A673 (cell line): ENCODE measurements at regions not wholly inside any gene's neighbourhood (a gene's known extent, or its start where the extent isn't known, plus 50 kb on each side); places are given as distances from the start of the nearest gene placed in this dataset.

Source experiments
- BruUV-seq: library from RNA; stranded (reverse); fragments of 400-500 nt; replicated peaks from 2 replicates; lab custom pipeline; 2021; lab: Mats Ljungman, UMichigan
- CTCF ChIA-PET: fragments of 300-600 bp; sonication (Branson Sonifier 250); formaldehyde crosslinking; loops from one replicate; lab custom pipeline; 2022; ENCODE audit warnings: antibody characterized with exemption; lab: Charles Lee
- POLR2A ChIA-PET: fragments of 300-600 bp; sonication (Branson Sonifier 250); formaldehyde crosslinking; loops from one replicate; lab custom pipeline; 2022; ENCODE audit warnings: antibody characterized with exemption; ENCODE audit not compliant: low non-redundant PET; lab: Charles Lee
- DNase-seq: peaks from one replicate; pipeline ENCODE4 v3.0.0-alpha.2; 2015; ENCODE audit warnings: low spot score
- H3K27ac ChIP-seq: fragments of 200-600 bp; sonication (generic); 2 replicates; pipeline ENCODE4 v1.5.1; 2016; ENCODE audit warnings: mixed run types, low read depth, mild to moderate bottlenecking, mixed read lengths, antibody characterized with exemption, low read length; ENCODE audit not compliant: poor library complexity, severe bottlenecking
- H3K27me3 ChIP-seq: fragments of 200-600 bp; sonication (generic); replicated peaks from 2 replicates; pipeline ENCODE4 v1.6.1; 2017; ENCODE audit warnings: mixed run types, low read depth, mild to moderate bottlenecking, mixed read lengths, antibody characterized with exemption, low read length; ENCODE audit not compliant: insufficient read depth, poor library complexity
- H3K36me3 ChIP-seq: fragments of 200-600 bp; sonication (generic); 2 replicates; pipeline ENCODE4 v1.6.1; 2016; ENCODE audit warnings: mixed run types, mild to moderate bottlenecking, mixed read lengths, antibody characterized with exemption, low read length; ENCODE audit not compliant: insufficient read depth, poor library complexity, severe bottlenecking
- H3K4me1 ChIP-seq: fragments of 200-600 bp; sonication (generic); 2 replicates; pipeline ENCODE4 v1.6.1; 2017; ENCODE audit warnings: mixed run types, mild to moderate bottlenecking, mixed read lengths, antibody characterized with exemption, low read length; ENCODE audit not compliant: insufficient read depth, poor library complexity, severe bottlenecking
- H3K4me3 ChIP-seq: fragments of 200-600 bp; sonication (generic); 2 replicates; pipeline ENCODE4 v1.5.1; 2016; ENCODE audit warnings: low read depth, mixed run types, mild to moderate bottlenecking, mixed read lengths, low read length; ENCODE audit not compliant: poor library complexity, severe bottlenecking
- H3K9me3 ChIP-seq: fragments of 200-600 bp; sonication (generic); 2 replicates; pipeline ENCODE4 v1.6.1; 2016; ENCODE audit warnings: mixed run types, low read depth, mild to moderate bottlenecking, mixed read lengths, antibody characterized with exemption, low read length; ENCODE audit not compliant: poor library complexity, severe bottlenecking
- EZH2 ChIP-seq: fragments of 200-600 bp; sonication (generic); IDR thresholded peaks from 2 replicates; pipeline ENCODE4 v1.6.1; 2017; ENCODE audit warnings: borderline replicate concordance, low read depth, mild to moderate bottlenecking, mixed read lengths, antibody characterized with exemption, low read length; ENCODE audit not compliant: poor library complexity, severe bottlenecking
- intact Hi-C: fragments of 100-400 bp; cut with micrococcal nuclease; formaldehyde crosslinking; loops from one replicate; pipeline ENCODE4 v1.10.0; 2022; ENCODE audit not compliant: unreplicated experiment
- TF ChIP-seq, protein P1 (sequence below): fragments of 300-800, 200-600 bp; sonication (generic); conservative IDR thresholded peaks from 2 replicates; pipeline ENCODE4 v1.5.1; 2017; ENCODE audit warnings: low read depth, mild to moderate bottlenecking, antibody characterized with exemption, low read length, moderate library complexity, mixed read lengths

DNA sequence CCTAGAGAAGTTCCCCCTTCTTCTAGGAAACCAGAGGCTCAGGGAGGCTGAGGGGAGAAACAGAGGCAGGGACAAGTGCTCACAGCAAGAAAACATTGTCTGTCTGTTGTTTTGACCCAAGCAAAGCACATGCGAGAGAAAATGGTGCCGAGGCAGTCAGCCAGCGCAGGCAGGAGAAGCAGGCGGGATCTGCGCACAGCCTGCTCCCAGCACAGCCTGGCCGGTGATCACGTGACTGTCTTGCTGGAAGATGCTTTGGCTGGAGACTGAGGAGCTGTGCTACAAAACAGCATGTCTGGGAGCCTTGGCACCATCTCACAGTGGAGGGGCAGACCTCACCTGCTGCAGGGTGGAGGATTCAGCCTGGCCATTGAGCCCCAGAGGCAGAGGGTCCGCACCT, 93.7 kb upstream of the MYCN start:
- Histone ChIP-seq H3K36me3 (no peaks in the 10 kb centered on the region), H3K9me3 (no peaks in the 10 kb centered on the region), H3K4me1 (no peaks in the 10 kb centered on the region), H3K27ac (no peak overlapping the region), H3K27me3 (no peaks in the 10 kb centered on the region), H3K4me3 (no peak overlapping the region)
- BruUV-seq = no TSS peak
- ChIA-PET CTCF (no interaction called here), POLR2A (no interaction called here)
- intact Hi-C loops = no loop called here
- no peak for TF ChIP-seq EZH2
- TF ChIP-seq, protein P1, sequence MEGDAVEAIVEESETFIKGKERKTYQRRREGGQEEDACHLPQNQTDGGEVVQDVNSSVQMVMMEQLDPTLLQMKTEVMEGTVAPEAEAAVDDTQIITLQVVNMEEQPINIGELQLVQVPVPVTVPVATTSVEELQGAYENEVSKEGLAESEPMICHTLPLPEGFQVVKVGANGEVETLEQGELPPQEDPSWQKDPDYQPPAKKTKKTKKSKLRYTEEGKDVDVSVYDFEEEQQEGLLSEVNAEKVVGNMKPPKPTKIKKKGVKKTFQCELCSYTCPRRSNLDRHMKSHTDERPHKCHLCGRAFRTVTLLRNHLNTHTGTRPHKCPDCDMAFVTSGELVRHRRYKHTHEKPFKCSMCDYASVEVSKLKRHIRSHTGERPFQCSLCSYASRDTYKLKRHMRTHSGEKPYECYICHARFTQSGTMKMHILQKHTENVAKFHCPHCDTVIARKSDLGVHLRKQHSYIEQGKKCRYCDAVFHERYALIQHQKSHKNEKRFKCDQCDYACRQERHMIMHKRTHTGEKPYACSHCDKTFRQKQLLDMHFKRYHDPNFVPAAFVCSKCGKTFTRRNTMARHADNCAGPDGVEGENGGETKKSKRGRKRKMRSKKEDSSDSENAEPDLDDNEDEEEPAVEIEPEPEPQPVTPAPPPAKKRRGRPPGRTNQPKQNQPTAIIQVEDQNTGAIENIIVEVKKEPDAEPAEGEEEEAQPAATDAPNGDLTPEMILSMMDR = no peak
- DNase-seq = no peak

DNA sequence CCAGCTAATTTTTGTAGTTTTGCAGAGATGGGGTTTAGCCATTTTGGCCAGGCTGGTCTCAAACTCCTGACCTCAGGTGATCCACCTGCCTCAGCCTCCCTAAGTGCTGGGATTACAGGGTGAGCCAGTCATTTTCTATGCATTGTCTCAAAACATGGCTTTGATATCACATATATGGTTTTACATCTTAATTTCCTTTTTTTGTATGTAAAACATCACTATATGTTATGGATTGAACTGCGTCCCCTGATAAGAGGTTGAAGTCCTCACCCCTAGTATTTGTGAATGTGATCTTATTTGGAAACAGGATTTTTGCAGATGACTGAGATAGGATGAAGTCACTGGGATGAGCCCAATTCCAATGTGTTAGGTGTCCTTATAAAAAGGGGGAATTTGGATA, 89.8 kb upstream of the MYCN start:
- TF ChIP-seq EZH2 = no peak
- TF ChIP-seq, protein P1 = no peak
- Histone ChIP-seq H3K4me1 (no peaks in the 10 kb centered on the region), H3K36me3 (no peaks in the 10 kb centered on the region), H3K9me3 (no peaks in the 10 kb centered on the region), H3K27ac (no peak overlapping the region), H3K4me3 (no peak overlapping the region), H3K27me3 (no peaks in the 10 kb centered on the region)
- ChIA-PET POLR2A (no interaction called here), CTCF (no interaction called here)
- no peak for DNase-seq
- intact Hi-C loops = no loop called here
- no TSS peak for BruUV-seq

DNA sequence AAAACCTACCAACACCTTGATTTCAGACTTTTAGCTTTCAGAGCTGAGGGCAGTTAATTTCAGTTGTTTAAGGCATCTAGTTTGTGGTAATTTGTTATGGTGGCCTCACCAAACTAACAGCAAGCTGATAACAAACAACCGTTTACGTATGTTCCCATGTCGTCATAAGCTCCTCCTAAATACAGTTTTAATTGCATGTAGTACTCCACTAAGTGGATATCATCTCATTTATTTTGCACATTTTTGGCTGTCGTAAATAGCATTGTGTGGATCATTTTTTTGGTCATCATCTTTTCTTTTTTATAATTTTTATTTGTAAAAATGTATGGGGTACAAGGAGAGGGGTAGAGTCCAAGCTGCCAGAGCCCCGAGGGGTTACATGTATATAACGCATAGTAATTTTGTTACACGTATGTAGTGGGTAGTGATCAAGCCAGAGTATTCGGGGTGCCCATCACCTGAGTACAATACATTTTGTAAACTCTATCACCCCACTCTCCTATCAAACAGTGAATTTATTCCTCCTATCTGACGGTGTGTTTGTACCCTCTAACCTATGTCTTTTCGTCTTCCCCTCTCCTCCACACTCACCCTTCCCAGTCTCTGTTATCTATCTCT, 89.2 kb upstream of the MYCN start:
- CTCF ChIA-PET = no interaction called here
- TF ChIP-seq, protein P1 = no peak
- TF ChIP-seq EZH2 = no peak
- POLR2A ChIA-PET = interaction anchor here (0.6 kb wide), 1 partner anchor 90 kb away, joined by 4 read pairs; no protein-coding TSS in a partner anchor
- Histone ChIP-seq H3K9me3 (no peaks in the 10 kb centered on the region), H3K4me3 (no peak overlapping the region), H3K36me3 (no peaks in the 10 kb centered on the region), H3K27me3 (no peaks in the 10 kb centered on the region), H3K27ac (no peak overlapping the region), H3K4me1 (no peaks in the 10 kb centered on the region)
- DNase-seq = no peak
- no TSS peak for BruUV-seq
- intact Hi-C loops = no loop called here
